HG03095 (cell line): ENCODE measurements at regions not wholly inside any gene's neighbourhood (a gene's known extent, or its start where the extent isn't known, plus 50 kb on each side); places are given as distances from the start of the nearest gene placed in this dataset.
A peak's percentile ranks its signal among the peaks of the same experiment; 100 is the strongest.

Experiments used
- ATAC-seq: cut with Tn5 transposase; IDR thresholded peaks from one replicate; pipeline ENCODE4 v1.9.1; 2021; ENCODE audit warnings: moderate library complexity; ENCODE audit not compliant: unreplicated experiment

GRCh38 chr4:176898791-176899190 lies 106.1 kb upstream of the VEGFC start:
- ATAC-seq: no peak

GRCh38 chr4:176902710-176903323 lies 110.1 kb upstream of the VEGFC start:
- peak; percentile 96 for ATAC-seq

GRCh38 chr4:176906709-176907108 lies 114.0 kb upstream of the VEGFC start:
- ATAC-seq: no peak

GRCh38 chr4:176910646-176911045 lies 117.9 kb upstream of the VEGFC start:
- ATAC-seq: no peak

- no peak for ATAC-seq
These were observed 126.9 kb upstream of the VEGFC start for GRCh38 chr4:176919631-176920030.

GRCh38 chr4:176920694-176921093 lies 128.0 kb upstream of the VEGFC start:
- no peak for ATAC-seq

- no peak for ATAC-seq
These were observed 128.5 kb upstream of the VEGFC start for GRCh38 chr4:176921256-176921655.

GRCh38 chr4:176924238-176924637 lies 131.5 kb upstream of the VEGFC start:
- ATAC-seq: no peak

GRCh38 chr4:176925962-176926361 lies 133.2 kb upstream of the VEGFC start:
- no peak for ATAC-seq

GRCh38 chr4:176927117-176927516 lies 134.4 kb upstream of the VEGFC start:
- no peak for ATAC-seq

- ATAC-seq: no peak
These were observed 134.9 kb upstream of the VEGFC start for GRCh38 chr4:176927664-176928063.

- ATAC-seq: no peak
These were observed 146.7 kb upstream of the VEGFC start for GRCh38 chr4:176939445-176939844.

GRCh38 chr4:176945334-176945733 lies 152.6 kb upstream of the VEGFC start:
- no peak for ATAC-seq

GRCh38 chr4:176949029-176949428 lies 156.3 kb upstream of the VEGFC start:
- ATAC-seq: no peak

- no peak for ATAC-seq
These were observed 160.3 kb upstream of the VEGFC start for GRCh38 chr4:176953021-176953420.

- ATAC-seq: no peak
These were observed 164.8 kb upstream of the VEGFC start for GRCh38 chr4:176957353-176958118.

GRCh38 chr4:176959980-176960379 lies 167.3 kb upstream of the VEGFC start:
- no peak for ATAC-seq

- ATAC-seq: no peak
These were observed 170.4 kb upstream of the VEGFC start for GRCh38 chr4:176963121-176963520.

- no peak for ATAC-seq
These were observed 171.5 kb upstream of the VEGFC start for GRCh38 chr4:176964116-176964691.

- ATAC-seq: no peak
These were observed 174.9 kb upstream of the VEGFC start for GRCh38 chr4:176967586-176967985.

GRCh38 chr4:176968094-176968493 lies 175.4 kb upstream of the VEGFC start:
- no peak for ATAC-seq

- ATAC-seq: no peak
These were observed 176.3 kb upstream of the VEGFC start for GRCh38 chr4:176969011-176969410.
